Transverse colon (tissue), 4 donors: ENCODE measurements at regions not wholly inside any gene's neighbourhood (a gene's known extent, or its start where the extent isn't known, plus 50 kb on each side); places are given as distances from the start of the nearest gene placed in this dataset.

Experiments
- DNase-seq: peaks from one replicate; pipeline ENCODE4 v3.0.0-alpha.2; 2019
- H3K27ac ChIP-seq, 4 donors: fragments of 200-600 bp; sonication (generic); 2 replicates each; pipeline ENCODE4 v1.5.1; 2016 to 2018; ENCODE audit warnings: inconsistent platforms in 4 of 4
- H3K27me3 ChIP-seq: fragments of 200-600 bp; sonication (generic); 2 replicates; pipeline ENCODE4 v1.5.1; 2017; ENCODE audit warnings: inconsistent platforms
- H3K36me3 ChIP-seq, 4 donors: fragments of 200-600 bp; sonication (generic); 2 replicates each; pipeline ENCODE4 v1.5.1; 2017 to 2019; ENCODE audit warnings: inconsistent platforms in 4 of 4
- H3K4me1 ChIP-seq, 4 donors: fragments of 200-600 bp; sonication (generic); 2 replicates each; pipeline ENCODE4 v1.5.1; 2017 to 2020; ENCODE audit warnings: inconsistent platforms in 4 of 4
- H3K4me3 ChIP-seq, 4 donors: fragments of 200-600 bp; sonication (generic); 1 replicate in 1 of 4; 2 replicates in 3 of 4; pipeline versions ENCODE4 v1.5.1 to v1.6.1; 2017 to 2019; ENCODE audit warnings: inconsistent platforms in 4 of 4
- H3K9me3 ChIP-seq, 2 donors: fragments of 200-600 bp; sonication (generic); 2 replicates each; pipeline ENCODE4 v1.5.1; 2017 to 2019; ENCODE audit warnings: inconsistent platforms in 2 of 2
- CTCF ChIP-seq, 5 experiments: fragments of 200-600 bp in 3 of 5; fragments of 450-650 bp in 2 of 5; sonication (generic) in 3 of 5; IDR thresholded peaks; 1 replicate in 2 of 5; 2 replicates in 3 of 5; pipeline ENCODE4 v1.5.1; 2016 to 2017; ENCODE audit warnings: antibody characterized with exemption in 5 of 5, inconsistent platforms in 3 of 5, mild to moderate bottlenecking in 2 of 5, moderate library complexity in 1 of 5
- EP300 ChIP-seq: sonication (generic); formaldehyde crosslinking; IDR thresholded peaks from one replicate; pipeline ENCODE4 v1.6.1; 2017; ENCODE audit warnings: antibody characterized with exemption, low read depth
- POLR2A ChIP-seq: fragments of 450-650 bp; IDR thresholded peaks from one replicate; pipeline ENCODE4 v1.6.1; 2016; ENCODE audit warnings: antibody characterized with exemption, mild to moderate bottlenecking, moderate library complexity
- POLR2AphosphoS5 ChIP-seq, 3 donors: sonication (generic); formaldehyde crosslinking; IDR thresholded peaks; one replicate each; pipeline ENCODE4 v1.6.1; 2016; ENCODE audit warnings: antibody characterized with exemption in 3 of 3
- WGBS, 2 donors: methylation state at CpG; one replicate each; pipeline ENCODE4 v1.1.5; 2018; ENCODE audit warnings: low coverage in 1 of 2; 5-methylcytosine and 5-hydroxymethylcytosine counted together
- in situ Hi-C, 4 donors: fragments of 200-750 bp; cut with MboI; loops; one replicate each; pipeline versions ENCODE4 v1.15.0 to v1.15.1; 2017; ENCODE audit warnings: low sequenced_read_pairs in 3 of 4, low pct_ligation_motif_present in 1 of 4, low pct_unique_long_range_greater_than_20kb in 1 of 4
- intact Hi-C: fragments of 100-400 bp; cut with DNase I; formaldehyde crosslinking; loops from one replicate; pipeline ENCODE4 v1.15.1; 2023; ENCODE audit warnings: low total_unique reads

GRCh38 chr17:54518706-54519105 is 381.9 kb upstream of the TOM1L1 start:
- DNase-seq = no peak
- no peaks in the 10 kb centered on the region for H3K4me1 ChIP-seq
- in situ Hi-C loops = no loop called here
- no peaks in the 10 kb centered on the region for H3K27me3 ChIP-seq
- H3K36me3 ChIP-seq = no peaks in the 10 kb centered on the region
- intact Hi-C loops = no loop called here
- TF ChIP-seq CTCF (IDR thresholded peaks at IDR 0.05) = no peak
- TF ChIP-seq POLR2AphosphoS5 (IDR thresholded peaks at IDR 0.05) = no peak
- no peak for TF ChIP-seq EP300
- no peak for TF ChIP-seq POLR2A
- H3K27ac ChIP-seq = no peak overlapping the region
- H3K9me3 ChIP-seq = no peaks in the 10 kb centered on the region
- no peak overlapping the region for H3K4me3 ChIP-seq
- WGBS, 2 donors = 78% methylated on average over 2 of the region's 2 CpGs; no CpG with 5 or more reads in 1 of the 2 donors

GRCh38 chr17:54521137-54521536 is 379.5 kb upstream of the TOM1L1 start:
- Histone ChIP-seq H3K27me3 (no peaks in the 10 kb centered on the region), H3K4me3 (no peak overlapping the region), H3K36me3 (no peaks in the 10 kb centered on the region), H3K9me3 (peaks cover 0 to 1% of the 10 kb centered on the region in 2 donors), H3K4me1 (no peaks in the 10 kb centered on the region), H3K27ac (no peak overlapping the region)
- WGBS, 2 donors = 52 to 70% methylated on average over 4 of the region's 4 CpGs
- no peak for DNase-seq
- in situ Hi-C loops (no loop called here), intact Hi-C loops (no loop called here)
- TF ChIP-seq EP300 (no peak), POLR2AphosphoS5 (IDR thresholded peaks at IDR 0.05) (no peak), POLR2A (no peak), CTCF (IDR thresholded peaks at IDR 0.05) (no peak)

GRCh38 chr17:54524501-54524900 is 376.2 kb upstream of the TOM1L1 start:
- intact Hi-C loops (no loop called here), in situ Hi-C loops (no loop called here)
- peaks cover 0 to 3% of the 10 kb centered on the region in 2 donors for H3K9me3 ChIP-seq
- no peak for DNase-seq
- no peak overlapping the region for H3K27ac ChIP-seq
- TF ChIP-seq POLR2AphosphoS5 (IDR thresholded peaks at IDR 0.05) (no peak), CTCF (IDR thresholded peaks at IDR 0.05) (no peak), POLR2A (no peak), EP300 (no peak)
- H3K27me3 ChIP-seq = no peaks in the 10 kb centered on the region
- no peaks in the 10 kb centered on the region for H3K36me3 ChIP-seq
- no peaks in the 10 kb centered on the region for H3K4me1 ChIP-seq
- WGBS, 2 donors = 72 to 77% methylated on average over 2 of the region's 2 CpGs
- H3K4me3 ChIP-seq = no peak overlapping the region

GRCh38 chr17:54527941-54528340 is 372.7 kb upstream of the TOM1L1 start:
- 93% methylated on average over 2 of the region's 2 CpGs; no CpG with 5 or more reads in 1 of the 2 donors for WGBS, 2 donors
- intact Hi-C loops = no loop called here
- no peak for DNase-seq
- Histone ChIP-seq H3K4me3 (no peak overlapping the region), H3K4me1 (no peaks in the 10 kb centered on the region), H3K27ac (no peak overlapping the region), H3K9me3 (peaks cover 0 to 3% of the 10 kb centered on the region in 2 donors), H3K27me3 (no peaks in the 10 kb centered on the region), H3K36me3 (no peaks in the 10 kb centered on the region)
- no peak for TF ChIP-seq CTCF (IDR thresholded peaks at IDR 0.05)
- no peak for TF ChIP-seq POLR2AphosphoS5 (IDR thresholded peaks at IDR 0.05)
- TF ChIP-seq POLR2A = no peak
- TF ChIP-seq EP300 = no peak
- in situ Hi-C loops = no loop called here
